Neural progenitor cell (in vitro differentiated cells): ENCODE measurements at regions not wholly inside any gene's neighbourhood (a gene's known extent, or its start where the extent isn't known, plus 50 kb on each side); places are given as distances from the start of the nearest gene placed in this dataset.

Experiments used
- EZH2 ChIP-seq: fragments of 200-600 bp; sonication (generic); IDR thresholded peaks from 2 replicates; pipeline ENCODE4 v1.6.1; 2017; ENCODE audit warnings: antibody characterized with exemption, mild to moderate bottlenecking, moderate library complexity
- EZH2phosphoT487 ChIP-seq: fragments of 200-600 bp; sonication (generic); IDR thresholded peaks from 2 replicates; pipeline ENCODE4 v1.6.1; 2017; ENCODE audit warnings: antibody characterized with exemption
- TF ChIP-seq, protein P1 (sequence below): fragments of 200-600 bp; sonication (generic); IDR thresholded peaks from 2 replicates; pipeline ENCODE4 v1.5.1; 2017; ENCODE audit warnings: antibody characterized with exemption, mild to moderate bottlenecking

DNA sequence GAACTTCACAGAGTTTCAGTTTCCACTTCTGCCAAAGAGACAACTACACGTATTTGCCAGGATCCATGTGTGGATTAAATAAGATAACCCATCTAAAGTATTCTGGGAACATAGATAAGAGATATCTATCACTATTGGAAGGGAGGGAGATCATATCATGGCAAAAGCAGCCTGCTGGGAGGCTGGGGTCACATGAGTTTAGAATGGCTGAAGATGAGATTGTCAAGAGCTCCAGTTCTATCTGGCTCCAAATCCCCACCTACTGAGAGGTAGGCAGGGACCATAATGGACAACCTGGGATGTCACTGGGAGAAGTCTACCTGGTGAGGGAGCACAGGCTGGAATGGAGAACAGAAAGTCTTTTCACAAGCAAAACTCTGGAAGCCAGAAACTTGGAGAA lies 192.6 kb upstream of the ST6GAL2 start:
- TF ChIP-seq, protein P1, sequence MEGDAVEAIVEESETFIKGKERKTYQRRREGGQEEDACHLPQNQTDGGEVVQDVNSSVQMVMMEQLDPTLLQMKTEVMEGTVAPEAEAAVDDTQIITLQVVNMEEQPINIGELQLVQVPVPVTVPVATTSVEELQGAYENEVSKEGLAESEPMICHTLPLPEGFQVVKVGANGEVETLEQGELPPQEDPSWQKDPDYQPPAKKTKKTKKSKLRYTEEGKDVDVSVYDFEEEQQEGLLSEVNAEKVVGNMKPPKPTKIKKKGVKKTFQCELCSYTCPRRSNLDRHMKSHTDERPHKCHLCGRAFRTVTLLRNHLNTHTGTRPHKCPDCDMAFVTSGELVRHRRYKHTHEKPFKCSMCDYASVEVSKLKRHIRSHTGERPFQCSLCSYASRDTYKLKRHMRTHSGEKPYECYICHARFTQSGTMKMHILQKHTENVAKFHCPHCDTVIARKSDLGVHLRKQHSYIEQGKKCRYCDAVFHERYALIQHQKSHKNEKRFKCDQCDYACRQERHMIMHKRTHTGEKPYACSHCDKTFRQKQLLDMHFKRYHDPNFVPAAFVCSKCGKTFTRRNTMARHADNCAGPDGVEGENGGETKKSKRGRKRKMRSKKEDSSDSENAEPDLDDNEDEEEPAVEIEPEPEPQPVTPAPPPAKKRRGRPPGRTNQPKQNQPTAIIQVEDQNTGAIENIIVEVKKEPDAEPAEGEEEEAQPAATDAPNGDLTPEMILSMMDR, result no peak
- TF ChIP-seq EZH2, result no peak
- no peak for TF ChIP-seq EZH2phosphoT487
